HepG2 (cell line): ENCODE measurements at regions not wholly inside any gene's neighbourhood (a gene's known extent, or its start where the extent isn't known, plus 50 kb on each side); places are given as distances from the start of the nearest gene placed in this dataset.

Experiments used
- ATAC-seq: fragments of 200-7000 bp; cut with Tn5 transposase; 3 replicates; pipeline ENCODE4 v1.9.1; 2020; ENCODE audit warnings: mild to moderate bottlenecking, moderate library complexity
- BruUV-seq: library from RNA; stranded (reverse); fragments of 400-500 nt; replicated peaks from 2 replicates; lab custom pipeline; 2021; lab: Mats Ljungman, UMichigan
- CTCF ChIA-PET: fragments of 300-600 bp; formaldehyde crosslinking; extraction: SDS; loops from one replicate; lab custom pipeline; 2021; ENCODE audit warnings: low total read pairs, inconsistent platforms, low intra/inter-chr PET ratio; lab: Yijun Ruan, JAX
- POLR2A ChIA-PET: fragments of 350-600 bp; sonication (Branson Sonifier 250); formaldehyde crosslinking; loops from one replicate; lab custom pipeline; 2020; ENCODE audit warnings: antibody characterized with exemption, inconsistent platforms; lab: Yijun Ruan, JAX
- DNase-seq: peaks from one replicate; pipeline ENCODE4 v3.0.0-alpha.2; 2015; ENCODE audit warnings: low spot score
- FAIRE-seq: peaks from 3 replicates; lab custom pipeline; 2011; peaks lifted over from hg19 to GRCh38; lab: Jason Lieb, UNC
- H2AFZ ChIP-seq: one replicate; pipeline ENCODE4 v1.6.1; 2011; ENCODE audit warnings: low read length, inconsistent platforms
- H3K27ac ChIP-seq: fragments of 300-600 bp; 3 replicates; pipeline ENCODE4 v1.8.0; 2011; ENCODE audit warnings: mixed run types, mild to moderate bottlenecking, mixed read lengths, low read length, inconsistent platforms; ENCODE audit not compliant: insufficient read depth; ENCODE audit errors: extremely low read length
- H3K27me3 ChIP-seq, 2 experiments: fragments of 200-600 bp in 1 of 2; 2 replicates in 1 of 2; 3 replicates in 1 of 2; pipeline versions ENCODE4 v1.6.0 to v1.8.0; 2011; ENCODE audit warnings: low read length in 2 of 2, mild to moderate bottlenecking in 2 of 2, moderate library complexity in 2 of 2, inconsistent platforms in 1 of 2; ENCODE audit not compliant: insufficient read depth in 2 of 2, control insufficient read depth in 1 of 2
- H3K36me3 ChIP-seq, 2 experiments: fragments of 200-600 bp in 1 of 2; replicated peaks in 1 of 2; 2 replicates in 1 of 2; 3 replicates in 1 of 2; pipeline versions ENCODE4 v1.5.1 to v1.8.0; 2011; ENCODE audit warnings: low read length in 2 of 2, inconsistent platforms in 1 of 2; ENCODE audit not compliant: insufficient read depth in 2 of 2, control insufficient read depth in 1 of 2
- H3K4me1 ChIP-seq: 2 replicates; pipeline ENCODE4 v1.5.1; 2012; ENCODE audit warnings: low read length, inconsistent platforms; ENCODE audit not compliant: insufficient read depth
- H3K4me2 ChIP-seq: 2 replicates; pipeline ENCODE4 v1.6.0; 2011; ENCODE audit warnings: low read depth, low read length, inconsistent platforms
- H3K4me3 ChIP-seq, 3 experiments: fragments of 200-600 bp in 1 of 3; sonication (generic), shearing (Covaris generic) in 1 of 3; replicated peaks in 1 of 3; 2 replicates each; pipeline ENCODE4 v1.5.1; 2011 to 2016; ENCODE audit warnings: low read length in 3 of 3, inconsistent platforms in 2 of 3, low read depth in 2 of 3, mild to moderate bottlenecking in 2 of 3, control low read depth in 1 of 3, mixed read lengths in 1 of 3; ENCODE audit not compliant: insufficient read depth in 1 of 3
- H3K79me2 ChIP-seq: one replicate; pipeline ENCODE4 v1.6.1; 2011; ENCODE audit warnings: low read length, inconsistent platforms; ENCODE audit not compliant: insufficient read depth
- H3K9ac ChIP-seq: 2 replicates; pipeline ENCODE4 v1.6.0; 2011; ENCODE audit warnings: mild to moderate bottlenecking, low read depth, low read length, inconsistent platforms; ENCODE audit not compliant: insufficient read depth
- H3K9me3 ChIP-seq: 2 replicates; pipeline ENCODE4 v1.5.1; 2012; ENCODE audit warnings: mild to moderate bottlenecking, low read length
- H4K20me1 ChIP-seq: 2 replicates; pipeline ENCODE4 v1.6.0; 2011; ENCODE audit warnings: inconsistent platforms, mild to moderate bottlenecking, low read length, moderate library complexity; ENCODE audit not compliant: insufficient read depth
- AHR ChIP-seq: IDR thresholded peaks from 2 replicates; pipeline ENCODE4 v1.6.1; 2018; ENCODE audit warnings: missing genetic modification reagents, missing compliant biosample characterization
- KDM1A ChIP-seq: IDR thresholded peaks from 2 replicates; pipeline ENCODE4 v1.6.1; 2016; ENCODE audit warnings: missing compliant biosample characterization
- SSRP1 ChIP-seq: IDR thresholded peaks from 2 replicates; pipeline ENCODE4 v1.6.1; 2016; ENCODE audit warnings: control low read depth
- TBL1XR1 ChIP-seq: fragments of 150-350 bp; IDR thresholded peaks from 2 replicates; pipeline ENCODE4 v1.6.1; 2014; ENCODE audit warnings: borderline replicate concordance, low read length; ENCODE audit not compliant: partially characterized antibody
- UBTF ChIP-seq: sonication (generic); formaldehyde crosslinking; IDR thresholded peaks from 2 replicates; pipeline ENCODE4 v1.4.0; 2020; ENCODE audit warnings: mild to moderate bottlenecking, missing genetic modification reagents
- ZBED4 ChIP-seq: sonication (generic); formaldehyde crosslinking; IDR thresholded peaks from 2 replicates; pipeline ENCODE4 v1.4.0; 2020; ENCODE audit warnings: missing genetic modification reagents, borderline replicate concordance
- ZNF318 ChIP-seq: sonication (generic); formaldehyde crosslinking; IDR thresholded peaks from 2 replicates; pipeline ENCODE4 v1.4.0; 2020; ENCODE audit warnings: mild to moderate bottlenecking, missing genetic modification reagents
- ZNF605 ChIP-seq: sonication (generic); formaldehyde crosslinking; IDR thresholded peaks from 2 replicates; pipeline ENCODE4 v1.8.0; 2022; ENCODE audit warnings: mild to moderate bottlenecking, missing genetic modification reagents
- ZNF772 ChIP-seq: sonication (generic); formaldehyde crosslinking; IDR thresholded peaks from 2 replicates; pipeline ENCODE4 v1.5.0; 2020; ENCODE audit warnings: mild to moderate bottlenecking, missing genetic modification reagents
- WGBS: methylation state at CpG from one replicate; pipeline ENCODE4 v1.1.6; 2017; ENCODE audit warnings: low lambda C conversion rate; 5-methylcytosine and 5-hydroxymethylcytosine counted together
- in situ Hi-C: cut with HindIII; loops from 2 replicates; pipeline ENCODE4 v1.10.0; 2017; ENCODE audit warnings: low pct_unique_long_range_greater_than_20kb; ENCODE audit not compliant: extremely low pct_ligation_motif_present
- intact Hi-C: fragments of 100-400 bp; cut with micrococcal nuclease; formaldehyde crosslinking; loops from one replicate; pipeline ENCODE4 v1.10.0; 2022; ENCODE audit not compliant: unreplicated experiment

GRCh38 chr13:90800082-90800746 lies 547.3 kb upstream of the MIR17HG start (continued):
- TF ChIP-seq TBL1XR1 (no peak), ZNF318 (no peak), KDM1A (CRISPR knock-in tag) (no peak), ZNF772 (CRISPR knock-in tag) (no peak)

GRCh38 chr13:90801621-90802020 lies 545.9 kb upstream of the MIR17HG start:
- Histone ChIP-seq H3K4me3 (no peak overlapping the region), H3K4me1 (no peaks in the 10 kb centered on the region), H2AFZ (no peak overlapping the region), H3K9ac (no peak overlapping the region), H3K79me2 (no peaks in the 10 kb centered on the region), H3K27me3 (no peaks in the 10 kb centered on the region), H3K27ac (no peak overlapping the region), H3K36me3 (no peaks in the 10 kb centered on the region), H4K20me1 (no peaks in the 10 kb centered on the region), H3K4me2 (no peak overlapping the region), H3K9me3 (no peaks in the 10 kb centered on the region)
- in situ Hi-C loops (no loop called here), intact Hi-C loops (no loop called here)
- ChIA-PET CTCF (no interaction called here), POLR2A (no interaction called here)
- no peak for DNase-seq
- no TSS peak for BruUV-seq
- WGBS = 29% methylated on average over 7 of the region's 7 CpGs
- ATAC-seq = no peak
- no peak for FAIRE-seq
- TF ChIP-seq SSRP1 (CRISPR knock-in tag) (no peak), AHR (CRISPR knock-in tag) (no peak), ZNF605 (CRISPR knock-in tag) (no peak), UBTF (CRISPR knock-in tag) (no peak), ZBED4 (CRISPR knock-in tag) (no peak)
